ENCODE measurements at regions not wholly inside any gene's neighbourhood (a gene's known extent, or its start where the extent isn't known, plus 50 kb on each side); places are given as distances from the start of the nearest gene placed in this dataset.

GRCh38 chr2:122590524-122590923 is 835.1 kb downstream of the TSN start:
- DNase-seq = no peak

- no peak for DNase-seq
Measured at GRCh38 chr2:122595065-122595464, 839.6 kb downstream of the TSN start.

DNA sequence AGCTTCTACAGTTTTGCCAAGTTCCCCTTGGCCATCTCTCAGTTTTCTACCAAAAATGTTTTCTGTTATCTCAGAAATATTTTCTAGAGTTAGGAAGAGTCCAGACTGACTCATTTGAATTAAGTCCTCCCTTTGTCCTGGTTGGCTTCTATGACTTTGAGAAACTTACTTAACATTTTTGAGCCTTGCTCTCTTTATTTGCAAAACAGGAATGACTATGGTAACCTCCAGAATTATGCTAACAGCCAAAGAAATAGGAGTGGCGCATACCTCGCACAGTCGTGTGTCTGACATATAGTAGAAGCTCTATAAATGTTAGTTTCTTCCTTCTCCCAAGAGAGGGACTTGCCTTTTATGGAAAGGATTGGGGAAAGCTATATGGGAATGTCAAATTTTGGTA is 841.1 kb downstream of the TSN start:
- no peak for DNase-seq

DNA sequence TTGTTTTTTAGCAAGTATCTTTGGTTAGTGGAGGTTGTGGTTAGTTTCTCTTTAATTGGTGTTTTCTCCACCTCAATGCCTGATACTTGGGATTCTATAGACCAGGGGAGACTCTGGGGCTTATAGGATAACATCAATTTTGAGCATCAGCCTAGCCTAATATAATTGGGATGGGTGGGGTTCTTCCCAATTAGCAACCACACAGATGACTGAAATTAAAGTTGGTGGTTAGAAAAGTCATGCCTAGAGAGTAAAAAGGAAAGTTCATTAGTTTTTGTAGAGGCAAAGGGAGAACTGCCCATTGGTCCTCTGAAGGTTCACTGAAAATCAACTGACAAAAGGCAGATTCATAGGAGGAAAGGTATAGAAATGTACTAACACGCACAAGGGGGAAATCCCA is 843.3 kb downstream of the TSN start:
- no peak for DNase-seq

DNA sequence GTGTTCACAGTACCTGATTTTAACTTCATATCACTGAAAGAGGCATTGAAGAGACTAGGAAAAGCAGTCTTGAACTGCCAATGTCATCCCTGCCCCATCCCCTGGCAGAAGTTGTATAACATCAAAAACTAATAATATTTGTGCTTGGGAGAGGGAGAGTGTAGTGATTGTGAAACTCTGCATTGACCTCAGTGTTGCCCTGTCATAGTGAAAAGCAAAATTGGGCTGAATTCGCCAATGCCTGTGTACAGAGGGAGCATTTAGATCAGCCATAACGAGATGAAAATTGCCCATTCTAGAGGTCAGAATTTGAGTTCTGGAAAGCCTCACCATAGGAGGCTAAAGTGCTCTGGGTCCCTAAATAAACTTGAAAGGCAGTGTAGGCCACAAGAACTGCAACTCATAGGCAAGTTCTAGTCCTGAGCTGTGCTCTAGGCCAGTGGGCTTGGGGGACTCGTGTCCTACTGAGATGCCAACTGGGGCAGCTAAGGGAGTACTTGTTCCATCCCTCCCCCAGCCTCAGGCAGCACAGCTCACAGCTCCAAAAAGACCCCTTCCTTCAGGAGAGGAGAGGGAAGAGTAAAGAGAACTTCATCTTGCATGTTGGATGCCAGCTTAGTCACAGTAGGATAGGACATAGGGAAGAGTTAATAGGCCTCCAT is 855.6 kb downstream of the TSN start:
- DNase-seq = no peak

DNA sequence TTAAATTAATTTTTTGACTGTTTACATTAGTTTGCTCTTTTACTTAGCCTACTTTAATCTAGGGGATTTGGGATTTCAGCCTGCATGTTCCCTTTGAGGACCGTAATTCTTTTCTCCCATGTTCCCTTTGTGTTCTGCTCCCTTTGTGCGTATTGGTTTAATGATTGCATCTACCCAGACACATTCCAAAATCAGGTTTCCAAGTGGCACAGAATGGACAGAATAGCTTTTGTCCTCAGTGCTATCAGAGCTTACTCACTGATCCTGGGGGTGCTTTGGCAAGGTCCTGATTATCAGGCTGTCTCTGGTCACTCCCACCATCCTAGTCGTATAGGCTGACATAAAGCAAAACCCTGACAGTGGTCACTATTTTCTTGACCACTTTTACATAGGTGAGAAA is 867.5 kb downstream of the TSN start:
- no peak for DNase-seq

- DNase-seq = no peak
Measured at GRCh38 chr2:122627388-122627787, 871.9 kb downstream of the TSN start.

DNA sequence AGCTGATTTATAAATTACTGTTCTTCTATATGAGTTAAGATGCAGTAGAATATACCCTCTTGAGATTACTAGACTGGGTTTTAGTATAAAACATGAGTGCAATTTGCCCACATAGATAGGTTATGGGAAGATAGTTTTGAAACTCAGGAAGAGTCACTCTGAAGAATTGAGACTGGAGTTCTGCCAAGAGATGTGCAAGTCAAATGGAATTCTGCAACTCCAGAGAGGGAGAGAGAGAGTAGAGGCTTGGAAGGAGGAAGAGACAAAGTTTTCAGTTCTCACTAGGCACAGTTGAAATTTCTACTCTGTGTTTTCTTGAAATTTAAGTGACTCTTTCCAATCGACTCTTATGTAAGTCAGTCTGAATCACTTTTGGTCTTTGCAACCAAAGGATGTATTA is 878.8 kb downstream of the TSN start:
- no peak for DNase-seq

DNA sequence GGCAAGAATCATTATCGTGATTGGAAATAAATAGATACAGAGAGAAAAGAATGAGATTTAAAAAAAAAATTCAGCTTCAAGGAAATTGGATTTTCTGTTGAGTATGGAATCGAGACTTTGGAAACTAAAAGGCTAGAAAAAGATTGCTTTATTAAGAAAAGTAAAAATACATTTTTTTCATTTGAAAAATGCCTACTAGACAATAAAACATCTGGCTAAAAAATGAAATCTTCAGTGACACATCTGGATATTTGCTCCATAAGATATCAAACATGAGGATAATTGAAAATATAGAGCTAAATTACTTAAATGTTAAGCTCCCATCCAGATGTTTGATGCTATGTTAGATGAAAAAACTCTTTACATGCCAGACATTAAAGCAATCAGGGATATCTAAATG is 879.5 kb downstream of the TSN start:
- no peak for DNase-seq

GRCh38 chr2:122635686-122636085 is 880.2 kb downstream of the TSN start:
- DNase-seq = no peak

- DNase-seq = no peak
Measured at GRCh38 chr2:122636097-122636496, 880.6 kb downstream of the TSN start.

- DNase-seq = no peak
Measured at GRCh38 chr2:122639176-122639575, 883.7 kb downstream of the TSN start.

DNA sequence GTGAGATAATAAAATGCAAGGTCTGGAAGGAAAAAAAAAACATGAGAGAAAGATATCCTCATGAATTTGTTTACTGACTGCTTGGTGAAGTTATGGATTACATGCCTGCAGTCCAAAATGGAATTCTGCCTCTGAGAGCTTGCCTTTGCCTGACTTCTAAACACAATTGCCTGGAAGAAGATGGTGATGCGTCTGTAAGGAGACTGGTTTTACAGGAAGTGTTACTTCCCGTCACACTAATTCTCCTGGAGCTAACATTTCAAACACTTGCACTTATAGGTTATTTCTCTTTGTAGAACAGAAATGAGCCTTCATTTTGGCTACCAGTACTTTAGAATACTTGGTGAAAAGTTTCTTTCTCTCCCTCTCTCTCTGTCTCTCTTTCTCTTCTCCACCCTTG is 884.3 kb downstream of the TSN start:
- DNase-seq = no peak

GRCh38 chr2:122643725-122644329 is 888.4 kb downstream of the TSN start:
- DNase-seq = no peak

DNA sequence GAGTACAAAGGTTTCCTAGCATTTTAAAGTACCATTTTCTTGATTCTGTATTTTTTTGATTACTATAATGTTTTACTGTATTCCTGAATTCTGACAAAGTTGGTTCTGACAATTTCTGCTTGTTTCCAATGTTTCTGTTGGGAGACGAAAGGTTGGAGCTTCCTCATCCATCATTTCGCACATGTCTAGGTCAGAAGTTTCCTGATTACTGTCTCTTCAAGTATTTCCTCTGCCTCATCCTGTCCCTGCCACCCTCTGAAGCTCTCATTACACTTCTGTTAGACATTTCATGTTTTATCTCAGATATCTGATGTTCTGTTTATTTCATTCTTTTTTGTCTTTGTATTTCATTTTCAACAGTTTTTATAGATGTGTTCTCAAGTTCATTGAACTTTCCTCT is 895.8 kb downstream of the TSN start:
- DNase-seq = no peak

DNA sequence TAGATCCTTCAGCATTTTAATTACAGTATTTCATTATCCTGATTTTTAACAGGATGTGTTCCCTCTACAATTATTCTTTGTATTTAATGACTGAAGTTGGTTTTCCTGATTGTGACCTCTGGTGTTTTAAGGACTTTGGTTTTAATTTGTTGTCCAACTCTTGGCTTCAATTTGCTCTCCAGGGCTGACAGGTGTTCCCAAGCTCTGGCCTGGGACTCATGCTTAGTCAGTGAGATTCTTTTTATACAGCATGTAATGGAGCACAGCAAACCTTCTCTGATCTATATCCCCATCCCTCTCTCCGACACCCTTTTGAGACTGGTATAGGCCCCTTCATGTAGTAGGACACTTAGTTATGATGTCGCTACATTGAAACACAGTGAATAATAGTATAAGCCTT is 896.3 kb downstream of the TSN start:
- DNase-seq = no peak

- no peak for DNase-seq
Measured at GRCh38 chr2:122652670-122653069, 897.2 kb downstream of the TSN start.

GRCh38 chr2:122656403-122656802 is 901.0 kb downstream of the TSN start:
- DNase-seq = no peak

DNA sequence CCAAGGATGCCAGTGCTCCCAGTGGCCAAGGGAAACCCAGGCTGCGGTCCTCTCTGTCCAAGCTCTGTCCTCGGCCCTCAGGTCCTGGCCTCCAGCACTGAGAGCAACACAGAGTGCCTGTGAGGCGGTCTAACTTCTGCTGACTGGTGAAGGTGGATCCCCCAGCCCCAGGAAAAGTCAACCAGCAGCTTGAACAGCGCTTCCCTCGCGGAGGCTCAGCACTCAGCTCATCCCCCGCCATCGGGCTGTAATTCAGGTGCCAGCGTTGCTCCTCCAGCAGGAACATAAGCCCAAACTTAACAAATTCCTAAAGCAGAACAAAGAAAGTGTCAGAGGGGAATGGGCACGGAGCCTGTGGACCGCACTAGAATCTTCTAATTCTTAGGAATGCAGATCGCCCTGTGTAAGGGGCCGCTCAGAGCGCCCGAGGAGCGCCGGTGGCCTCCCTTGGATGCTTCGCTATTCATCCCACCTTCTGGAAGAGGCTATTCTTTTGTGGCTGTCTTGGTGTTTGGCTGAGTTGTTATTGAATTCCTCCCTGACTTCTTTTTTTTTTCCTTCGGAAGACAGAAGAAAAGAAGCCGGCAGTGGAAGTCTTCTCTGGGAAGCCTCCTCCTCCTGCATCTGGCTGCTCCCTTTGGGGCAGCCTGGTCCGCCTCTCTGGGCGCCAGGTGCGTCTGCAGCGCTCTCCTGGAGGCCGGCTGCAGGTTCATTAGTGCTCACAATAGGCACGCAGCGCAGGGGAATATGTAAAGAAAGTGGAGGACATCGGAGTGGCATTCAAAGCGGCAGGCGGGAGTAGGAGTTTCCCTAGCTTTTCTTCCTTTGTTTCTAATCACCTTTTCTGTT is 905.6 kb downstream of the TSN start:
- DNase-seq = no peak

GRCh38 chr2:122663620-122664019 is 908.2 kb downstream of the TSN start:
- DNase-seq = no peak

DNA sequence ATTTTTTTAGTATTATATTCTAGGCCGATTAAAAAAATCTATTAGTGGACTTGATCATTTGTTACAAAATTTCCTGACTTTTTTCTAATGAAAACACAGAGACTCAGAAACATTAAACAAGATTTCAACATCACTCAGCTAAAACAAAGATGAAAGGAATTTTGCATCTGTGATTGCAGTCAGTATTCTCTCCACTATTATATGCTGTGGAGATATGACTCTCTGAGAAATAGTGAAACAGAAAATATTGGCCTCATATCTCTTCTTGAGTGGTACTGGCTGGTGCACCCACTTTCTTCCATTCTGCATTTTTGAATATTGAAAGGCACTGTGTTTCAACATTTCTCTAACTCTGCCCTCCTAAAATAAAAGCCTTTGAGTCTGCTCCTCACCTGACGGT is 914.2 kb downstream of the TSN start:
- no peak for DNase-seq

DNA sequence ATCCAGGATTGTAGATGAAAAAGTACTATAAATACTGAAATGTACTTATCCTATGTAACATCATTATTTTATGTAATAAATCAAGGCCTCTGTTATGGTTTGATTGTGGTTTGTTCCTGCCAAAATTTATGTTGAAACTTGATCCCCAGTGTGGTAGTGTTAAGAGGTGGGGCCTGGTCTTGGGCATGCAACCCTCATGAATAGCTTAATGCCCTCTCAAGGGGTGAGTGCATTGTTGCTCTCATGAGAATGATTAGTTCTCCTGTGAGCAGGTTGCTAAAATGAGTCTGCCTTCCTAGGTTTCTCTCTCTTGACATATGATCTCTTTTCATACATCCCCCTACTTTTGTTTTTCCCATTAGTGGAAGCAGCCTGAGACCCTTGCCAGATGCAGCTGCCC is 915.4 kb downstream of the TSN start:
- no peak for DNase-seq

DNA sequence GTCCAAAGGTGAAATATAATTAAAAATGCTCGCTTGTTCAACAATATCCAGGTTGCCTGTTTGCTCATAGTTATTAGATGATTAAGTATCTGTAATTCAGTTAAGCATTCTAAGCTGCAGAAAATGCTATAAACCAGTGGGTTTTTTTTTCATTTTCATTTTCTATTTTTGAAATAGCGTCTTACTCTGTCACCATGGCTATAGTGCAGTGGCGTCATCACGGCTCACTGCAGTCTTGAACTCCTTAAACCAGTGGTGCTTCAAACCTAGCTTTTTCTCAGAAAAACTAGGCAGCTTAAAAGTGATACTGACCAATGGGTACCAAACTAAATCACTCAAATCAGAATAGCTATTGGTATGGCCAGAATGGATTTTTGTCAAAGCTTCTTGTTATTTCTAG is 925.2 kb downstream of the TSN start:
- DNase-seq = no peak

DNA sequence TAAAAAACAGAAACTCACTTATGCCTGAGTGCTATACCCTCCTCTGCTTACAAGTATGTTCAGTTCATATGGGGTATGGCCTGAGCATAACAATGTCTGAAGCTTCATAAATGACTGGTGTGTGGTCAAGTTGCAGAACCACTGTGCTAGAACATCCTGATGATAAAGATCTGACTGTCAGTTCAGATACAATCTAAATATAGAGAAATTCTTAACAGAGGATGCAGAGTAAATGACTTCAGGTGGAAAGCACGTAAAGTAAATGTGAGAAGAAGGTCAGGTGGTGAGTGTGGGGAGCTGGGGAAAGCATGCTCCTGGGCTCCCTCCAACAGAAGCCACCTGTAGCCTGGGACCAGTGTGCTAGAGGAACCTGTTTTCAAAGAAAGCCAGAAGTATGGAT is 926.2 kb downstream of the TSN start:
- DNase-seq = no peak

Measured in DMS79 (cell line).